ENCODE measurements at regions not wholly inside any gene's neighbourhood (a gene's known extent, or its start where the extent isn't known, plus 50 kb on each side); places are given as distances from the start of the nearest gene placed in this dataset.

DNA sequence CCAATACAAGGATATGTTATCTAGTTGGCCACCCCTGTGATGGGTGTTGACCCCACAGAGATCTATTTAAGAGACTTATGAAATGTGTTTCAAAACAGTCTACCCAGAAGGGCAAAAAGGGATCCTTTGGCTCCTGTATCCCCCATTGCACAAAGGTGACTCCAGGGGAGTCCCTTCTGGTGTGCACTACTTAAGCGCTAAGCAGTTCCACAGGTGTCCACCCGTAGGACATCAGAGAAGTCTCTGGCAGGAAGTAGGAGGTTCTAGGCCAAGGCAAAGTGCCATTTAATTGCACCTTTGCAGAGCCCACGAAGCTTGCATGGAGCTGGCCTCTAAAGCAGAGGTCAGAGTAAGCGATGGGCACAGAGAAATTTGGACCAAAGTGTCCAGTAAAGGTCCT, 147.7 kb downstream of the MRPL14 start:
- no peak overlapping the region for H3K9ac ChIP-seq (ENCODE audit: insufficient read depth, low read depth, low read length)
- no peak overlapping the region for H3K4me2 ChIP-seq (ENCODE audit: low read depth, low read length)
- whole genome bisulfite sequencing (ENCODE audit: low lambda C conversion rate) = 52% methylated on average over 4 of the region's 4 CpGs
- ChIA-PET CTCF (ENCODE audit: low intra/inter-chr PET ratio, low total read pairs) (no interaction called here), POLR2A (interaction anchor here (1.3 kb wide), 1 partner anchor 26 kb away, joined by 3 read pairs; no protein-coding TSS in a partner anchor)
- in situ Hi-C loops (cut with HindIII; ENCODE audit: extremely low pct_ligation_motif_present, low pct_unique_long_range_greater_than_20kb) = no loop called here
- H3K79me2 ChIP-seq (ENCODE audit: insufficient read depth, low read length) = no peaks in the 10 kb centered on the region
- no peaks in the 10 kb centered on the region for H3K36me3 ChIP-seq (replicated peaks in 1 of 2; ENCODE audit: control insufficient read depth in 1 of 2, insufficient read depth in 2 of 2, low read length in 2 of 2)
- no peak for DNase-seq (ENCODE audit: low spot score)
- H3K9me3 ChIP-seq (ENCODE audit: low read length) = peaks cover 6% of the 10 kb centered on the region; the same call in 1 of the 2 replicates
- no peak overlapping the region for H2AFZ ChIP-seq (ENCODE audit: low read length)
- H4K20me1 ChIP-seq (ENCODE audit: insufficient read depth, low read length) = no peaks in the 10 kb centered on the region
- H3K4me1 ChIP-seq (ENCODE audit: insufficient read depth, low read length) = peaks cover 56% of the 10 kb centered on the region
- FAIRE-seq = no peak
- no peak for ATAC-seq
- H3K27me3 ChIP-seq (ENCODE audit: control insufficient read depth in 1 of 2, insufficient read depth in 2 of 2, low read length in 2 of 2) = peaks cover 11 to 81% of the 10 kb centered on the region in 2 experiments
- intact Hi-C loops (cut with micrococcal nuclease; ENCODE audit: unreplicated experiment) = no loop called here
- BruUV-seq (replicated peaks) = no TSS peak
- H3K4me3 ChIP-seq (replicated peaks in 1 of 3; ENCODE audit: insufficient read depth in 1 of 3, low read depth in 2 of 3, low read length in 3 of 3) = no peak overlapping the region
- no peak overlapping the region for H3K27ac ChIP-seq (ENCODE audit: extremely low read length, insufficient read depth, low read length)
- no peak for TF ChIP-seq ATF1 (CRISPR knock-in tag; IDR thresholded peaks at IDR 0.05)
- TF ChIP-seq ZNF660 (CRISPR knock-in tag; IDR thresholded peaks at IDR 0.05; ENCODE audit: borderline replicate concordance, low read depth) = no peak
- TF ChIP-seq FOXC1 (CRISPR knock-in tag; IDR thresholded peaks at IDR 0.05; ENCODE audit: borderline replicate concordance) = no peak
- no peak for TF ChIP-seq ONECUT2 (CRISPR knock-in tag; IDR thresholded peaks at IDR 0.05)
- no peak for TF ChIP-seq ZNF343 (CRISPR knock-in tag; IDR thresholded peaks at IDR 0.05)
- no peak for TF ChIP-seq ATM (IDR thresholded peaks at IDR 0.05; ENCODE audit: borderline replicate concordance)
- TF ChIP-seq REST (IDR thresholded peaks at IDR 0.05; ENCODE audit: borderline replicate concordance in 1 of 2, low read depth in 1 of 2, low read length in 2 of 2) = no peak
- TF ChIP-seq NR2C2 (CRISPR knock-in tag; IDR thresholded peaks at IDR 0.05; ENCODE audit: borderline replicate concordance) = no peak
- TF ChIP-seq SMC3 (IDR thresholded peaks at IDR 0.05; ENCODE audit: low read length) = no peak
- no peak for TF ChIP-seq CENPT (CRISPR knock-in tag; IDR thresholded peaks at IDR 0.05; ENCODE audit: low read depth)
- TF ChIP-seq ZNF891 (CRISPR knock-in tag; IDR thresholded peaks at IDR 0.05) = no peak
- no peak for TF ChIP-seq KLF12 (CRISPR knock-in tag; IDR thresholded peaks at IDR 0.05; ENCODE audit: borderline replicate concordance)
- TF ChIP-seq ZNF264 (CRISPR knock-in tag; IDR thresholded peaks at IDR 0.05) = no peak
- no peak for TF ChIP-seq MBD4 (IDR thresholded peaks at IDR 0.05; ENCODE audit: borderline replicate concordance, low read length)
- TF ChIP-seq RFX3 (CRISPR knock-in tag; IDR thresholded peaks at IDR 0.05) = no peak
- no peak for TF ChIP-seq RORA (CRISPR knock-in tag; IDR thresholded peaks at IDR 0.05)
- TF ChIP-seq, protein P1, sequence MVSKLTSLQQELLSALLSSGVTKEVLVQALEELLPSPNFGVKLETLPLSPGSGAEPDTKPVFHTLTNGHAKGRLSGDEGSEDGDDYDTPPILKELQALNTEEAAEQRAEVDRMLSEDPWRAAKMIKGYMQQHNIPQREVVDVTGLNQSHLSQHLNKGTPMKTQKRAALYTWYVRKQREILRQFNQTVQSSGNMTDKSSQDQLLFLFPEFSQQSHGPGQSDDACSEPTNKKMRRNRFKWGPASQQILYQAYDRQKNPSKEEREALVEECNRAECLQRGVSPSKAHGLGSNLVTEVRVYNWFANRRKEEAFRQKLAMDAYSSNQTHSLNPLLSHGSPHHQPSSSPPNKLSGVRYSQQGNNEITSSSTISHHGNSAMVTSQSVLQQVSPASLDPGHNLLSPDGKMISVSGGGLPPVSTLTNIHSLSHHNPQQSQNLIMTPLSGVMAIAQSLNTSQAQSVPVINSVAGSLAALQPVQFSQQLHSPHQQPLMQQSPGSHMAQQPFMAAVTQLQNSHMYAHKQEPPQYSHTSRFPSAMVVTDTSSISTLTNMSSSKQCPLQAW (CRISPR knock-in tag; IDR thresholded peaks at IDR 0.05) = no peak
